ENCODE measurements at regions not wholly inside any gene's neighbourhood (a gene's known extent, or its start where the extent isn't known, plus 50 kb on each side); places are given as distances from the start of the nearest gene placed in this dataset.
"Not testable (repeated sequence)": the region's sequence is repeated elsewhere in the genome, so short reads cannot be mapped to it uniquely, and the experiment has no call there.

GRCh38 chr4:96407738-96408463 lies 568.0 kb downstream of the PDHA2 start:
- no peaks in the 10 kb centered on the region for H3K36me3 ChIP-seq (ENCODE audit: control insufficient read depth, low read length)
- H3F3A ChIP-seq (ENCODE audit: control insufficient read depth, insufficient read depth): no peaks in the 10 kb centered on the region
- H3K4me3 ChIP-seq (ENCODE audit: low read length): no peak overlapping the region
- TF ChIP-seq EZH2phosphoT487 (IDR thresholded peaks at IDR 0.05; ENCODE audit: borderline replicate concordance, low read length) (no peak), CTCF (IDR thresholded peaks at IDR 0.05; ENCODE audit: low read depth, low read length, poor library complexity, severe bottlenecking) (no peak)
- H3K4me2 ChIP-seq (ENCODE audit: low read length): no peak overlapping the region
- H4K20me1 ChIP-seq (ENCODE audit: control insufficient read depth, insufficient read depth, low read depth, low read length): no peaks in the 10 kb centered on the region
- H3K79me2 ChIP-seq (ENCODE audit: control insufficient read depth, low read length): no peaks in the 10 kb centered on the region
- no peaks in the 10 kb centered on the region for H3K9me3 ChIP-seq (ENCODE audit: control insufficient read depth, insufficient read depth, low read length)
- no peaks in the 10 kb centered on the region for H3K9me2 ChIP-seq (replicated peaks; ENCODE audit: control insufficient read depth, low read length)
- H3K27ac ChIP-seq (ENCODE audit: low read depth, low read length): no peak overlapping the region
- H3K27me3 ChIP-seq (ENCODE audit: control insufficient read depth, low read length): no peaks in the 10 kb centered on the region
- H3K4me1 ChIP-seq (ENCODE audit: control insufficient read depth, low read length): no peaks in the 10 kb centered on the region

GRCh38 chr4:96414853-96415252 lies 575.0 kb downstream of the PDHA2 start:
- not testable (repeated sequence) for H4K20me1 ChIP-seq (ENCODE audit: control insufficient read depth, insufficient read depth, low read depth, low read length); H3F3A ChIP-seq (ENCODE audit: control insufficient read depth, insufficient read depth); H3K79me2 ChIP-seq (ENCODE audit: control insufficient read depth, low read length)

DNA sequence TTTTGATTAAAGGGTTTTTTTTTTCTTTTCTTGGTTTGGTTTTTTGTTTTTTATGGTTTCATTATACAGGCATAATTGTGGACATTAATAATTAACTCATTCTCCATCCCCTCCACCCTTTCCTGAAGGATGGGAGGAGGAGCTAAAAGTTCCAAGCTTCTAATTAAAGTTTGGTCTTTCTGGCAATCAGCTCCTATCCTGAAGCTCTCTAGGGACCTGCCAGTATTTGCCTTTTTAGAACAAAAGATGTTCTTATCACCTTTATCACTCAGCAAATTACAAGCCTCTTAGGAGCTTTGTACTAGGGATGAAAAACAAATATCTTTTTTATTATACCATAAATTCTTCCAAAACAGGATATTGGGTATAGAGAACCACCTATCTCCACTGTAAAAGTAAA lies 589.8 kb downstream of the PDHA2 start:
- Histone ChIP-seq H3K79me2 (ENCODE audit: control insufficient read depth, low read length) (no peaks in the 10 kb centered on the region), H3K4me3 (ENCODE audit: low read length) (no peak overlapping the region), H4K20me1 (ENCODE audit: control insufficient read depth, insufficient read depth, low read depth, low read length) (no peaks in the 10 kb centered on the region), H3K36me3 (ENCODE audit: control insufficient read depth, low read length) (no peaks in the 10 kb centered on the region), H3K4me1 (ENCODE audit: control insufficient read depth, low read length) (no peaks in the 10 kb centered on the region), H3K27me3 (ENCODE audit: control insufficient read depth, low read length) (no peaks in the 10 kb centered on the region), H3K9me3 (ENCODE audit: control insufficient read depth, insufficient read depth, low read length) (no peaks in the 10 kb centered on the region), H3F3A (ENCODE audit: control insufficient read depth, insufficient read depth) (no peaks in the 10 kb centered on the region), H3K9me2 (replicated peaks; ENCODE audit: control insufficient read depth, low read length) (no peaks in the 10 kb centered on the region), H3K4me2 (ENCODE audit: low read length) (no peak overlapping the region), H3K27ac (ENCODE audit: low read depth, low read length) (no peak overlapping the region)
- TF ChIP-seq CTCF (IDR thresholded peaks at IDR 0.05; ENCODE audit: low read depth, low read length, poor library complexity, severe bottlenecking) (no peak), EZH2phosphoT487 (IDR thresholded peaks at IDR 0.05; ENCODE audit: borderline replicate concordance, low read length) (no peak)

More at GRCh38 chr4:96414853-96415252, 575.0 kb downstream of the PDHA2 start:
- H3K4me1 ChIP-seq (ENCODE audit: control insufficient read depth, low read length); H3K4me3 ChIP-seq (ENCODE audit: low read length); H3K27me3 ChIP-seq (ENCODE audit: control insufficient read depth, low read length); H3K36me3 ChIP-seq (ENCODE audit: control insufficient read depth, low read length); H3K9me3 ChIP-seq (ENCODE audit: control insufficient read depth, insufficient read depth, low read length); H3K9me2 ChIP-seq (replicated peaks; ENCODE audit: control insufficient read depth, low read length); H3K27ac ChIP-seq (ENCODE audit: low read depth, low read length); H3K4me2 ChIP-seq (ENCODE audit: low read length): not testable (repeated sequence)

DNA sequence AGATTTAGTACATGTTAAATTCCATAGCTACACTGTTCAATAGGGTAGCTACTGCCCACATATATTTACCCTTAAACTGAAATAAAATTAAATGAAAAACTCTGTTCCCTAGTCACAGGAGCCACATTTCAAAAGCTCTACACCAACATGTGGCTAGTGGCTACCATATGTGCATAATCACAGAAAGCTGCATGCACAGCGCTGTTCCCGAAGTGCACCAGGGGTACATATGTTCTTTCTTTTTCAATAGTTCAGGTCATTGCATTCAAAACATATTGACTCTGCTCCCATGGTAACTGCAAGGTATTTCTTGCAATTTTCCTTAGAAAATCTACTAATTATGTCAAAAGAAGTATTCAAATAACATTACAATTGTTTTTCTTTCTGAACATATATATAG lies 591.2 kb downstream of the PDHA2 start:
- Histone ChIP-seq H4K20me1 (ENCODE audit: control insufficient read depth, insufficient read depth, low read depth, low read length) (no peaks in the 10 kb centered on the region), H3K4me1 (ENCODE audit: control insufficient read depth, low read length) (no peaks in the 10 kb centered on the region), H3K4me3 (ENCODE audit: low read length) (no peak overlapping the region), H3K9me2 (replicated peaks; ENCODE audit: control insufficient read depth, low read length) (no peaks in the 10 kb centered on the region), H3F3A (ENCODE audit: control insufficient read depth, insufficient read depth) (no peaks in the 10 kb centered on the region), H3K27me3 (ENCODE audit: control insufficient read depth, low read length) (no peaks in the 10 kb centered on the region), H3K4me2 (ENCODE audit: low read length) (no peak overlapping the region), H3K9me3 (ENCODE audit: control insufficient read depth, insufficient read depth, low read length) (no peaks in the 10 kb centered on the region), H3K36me3 (ENCODE audit: control insufficient read depth, low read length) (no peaks in the 10 kb centered on the region), H3K79me2 (ENCODE audit: control insufficient read depth, low read length) (no peaks in the 10 kb centered on the region), H3K27ac (ENCODE audit: low read depth, low read length) (no peak overlapping the region)
- TF ChIP-seq CTCF (IDR thresholded peaks at IDR 0.05; ENCODE audit: low read depth, low read length, poor library complexity, severe bottlenecking) (no peak), EZH2phosphoT487 (IDR thresholded peaks at IDR 0.05; ENCODE audit: borderline replicate concordance, low read length) (no peak)

Data from DOHH2 (cell line).